ENCODE measurements at regions not wholly inside any gene's neighbourhood (a gene's known extent, or its start where the extent isn't known, plus 50 kb on each side); places are given as distances from the start of the nearest gene placed in this dataset.

- Mint-ChIP-seq H3K36me3 (ENCODE audit: low read depth) (no peaks in the 10 kb centered on the region), H3K27ac (no peak overlapping the region), H3K4me3 (no peak overlapping the region), H3K4me1 (ENCODE audit: low read depth) (no peaks in the 10 kb centered on the region), H3K9me3 (no peaks in the 10 kb centered on the region), H3K27me3 (peaks cover 20% of the 10 kb centered on the region)
- no peak for ATAC-seq (ENCODE audit: poor library complexity)
- TF ChIP-seq CTCF (IDR thresholded peaks at IDR 0.05) = no peak
- ChIA-PET POLR2A (no interaction called here), CTCF (no interaction called here)
- DNase-seq = no peak
- H3K36me3 ChIP-seq (ENCODE audit: insufficient read depth, low read length) = no peaks in the 10 kb centered on the region
- H3K4me3 ChIP-seq (ENCODE audit: low read length) = no peak overlapping the region
- H3K4me1 ChIP-seq (ENCODE audit: insufficient read depth, low read length) = no peaks in the 10 kb centered on the region
- H3K27me3 ChIP-seq (ENCODE audit: control insufficient read depth in 1 of 2, insufficient read depth in 2 of 2, low read length in 2 of 2) = peaks cover 0 to 9% of the 10 kb centered on the region in 2 experiments
- no peak overlapping the region for H3K27ac ChIP-seq (ENCODE audit: low read depth in 1 of 2, low read length in 2 of 2)
- intact Hi-C loops (cut with DNase I, micrococcal nuclease) = no loop called here
- H3K9me3 ChIP-seq (ENCODE audit: control insufficient read depth in 1 of 2, insufficient read depth in 1 of 2, low read length in 2 of 2) = no peaks in the 10 kb centered on the region
Observed at GRCh38 chr4:17241835-17242234, 270.1 kb downstream of the QDPR start.

GRCh38 chr4:17238633-17239032 is 273.3 kb downstream of the QDPR start:
- no peaks in the 10 kb centered on the region for H3K4me1 ChIP-seq (ENCODE audit: insufficient read depth, low read length)
- no peak overlapping the region for H3K4me3 ChIP-seq (ENCODE audit: low read length)
- H3K27ac Mint-ChIP-seq = no peak overlapping the region
- POLR2A ChIA-PET = no interaction called here
- H3K27ac ChIP-seq (ENCODE audit: low read depth in 1 of 2, low read length in 2 of 2) = no peak overlapping the region
- no peaks in the 10 kb centered on the region for H3K36me3 Mint-ChIP-seq (ENCODE audit: low read depth)
- CTCF ChIA-PET = no interaction called here
- H3K9me3 ChIP-seq (ENCODE audit: control insufficient read depth in 1 of 2, insufficient read depth in 1 of 2, low read length in 2 of 2) = no peaks in the 10 kb centered on the region
- no peak for TF ChIP-seq CTCF (IDR thresholded peaks at IDR 0.05)
- no peaks in the 10 kb centered on the region for H3K36me3 ChIP-seq (ENCODE audit: insufficient read depth, low read length)
- no peak overlapping the region for H3K4me3 Mint-ChIP-seq
- ATAC-seq (ENCODE audit: poor library complexity) (no peak), DNase-seq (no peak)
- no peaks in the 10 kb centered on the region for H3K9me3 Mint-ChIP-seq
- no peaks in the 10 kb centered on the region for H3K27me3 ChIP-seq (ENCODE audit: control insufficient read depth in 1 of 2, insufficient read depth in 2 of 2, low read length in 2 of 2)
- intact Hi-C loops (cut with DNase I, micrococcal nuclease) = no loop called here
- H3K4me1 Mint-ChIP-seq (ENCODE audit: low read depth) = no peaks in the 10 kb centered on the region
- peaks cover 4% of the 10 kb centered on the region for H3K27me3 Mint-ChIP-seq

DNA sequence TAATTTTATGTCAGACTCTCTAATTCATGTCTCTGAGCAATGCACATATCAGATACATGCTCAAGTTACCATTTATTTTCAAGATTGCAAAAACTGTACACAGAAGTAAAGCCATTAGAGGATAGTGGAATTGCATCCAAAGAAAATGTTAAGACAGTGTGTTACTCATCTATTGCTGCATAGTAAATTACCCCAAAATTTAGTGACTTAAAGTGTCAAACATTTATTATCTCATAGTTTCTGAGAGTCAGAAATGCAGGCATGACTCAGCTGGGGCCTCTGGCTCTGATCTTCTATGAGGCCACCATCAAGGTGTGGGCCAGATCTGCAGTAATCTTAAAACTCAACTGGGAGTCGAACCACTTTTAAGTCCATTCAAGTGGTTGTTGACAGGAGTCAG is 275.2 kb downstream of the QDPR start:
- ChIA-PET POLR2A (no interaction called here), CTCF (no interaction called here)
- no peaks in the 10 kb centered on the region for H3K36me3 Mint-ChIP-seq (ENCODE audit: low read depth)
- no peak overlapping the region for H3K4me3 Mint-ChIP-seq
- Histone ChIP-seq H3K36me3 (ENCODE audit: insufficient read depth, low read length) (no peaks in the 10 kb centered on the region), H3K4me1 (ENCODE audit: insufficient read depth, low read length) (no peaks in the 10 kb centered on the region), H3K4me3 (ENCODE audit: low read length) (no peak overlapping the region), H3K27me3 (ENCODE audit: control insufficient read depth in 1 of 2, insufficient read depth in 2 of 2, low read length in 2 of 2) (no peaks in the 10 kb centered on the region), H3K27ac (ENCODE audit: low read depth in 1 of 2, low read length in 2 of 2) (no peak overlapping the region), H3K9me3 (ENCODE audit: control insufficient read depth in 1 of 2, insufficient read depth in 1 of 2, low read length in 2 of 2) (no peaks in the 10 kb centered on the region)
- no peaks in the 10 kb centered on the region for H3K9me3 Mint-ChIP-seq
- DNase-seq (no peak), ATAC-seq (ENCODE audit: poor library complexity) (no peak)
- intact Hi-C loops (cut with DNase I, micrococcal nuclease) = no loop called here
- no peak overlapping the region for H3K27ac Mint-ChIP-seq
- no peak for TF ChIP-seq CTCF (IDR thresholded peaks at IDR 0.05)
- peaks cover 6% of the 10 kb centered on the region for H3K27me3 Mint-ChIP-seq
- no peaks in the 10 kb centered on the region for H3K4me1 Mint-ChIP-seq (ENCODE audit: low read depth)

All from CD4-positive, alpha-beta T cell (primary cell).